GM23338 (cell line): ENCODE measurements at regions not wholly inside any gene's neighbourhood (a gene's known extent, or its start where the extent isn't known, plus 50 kb on each side); places are given as distances from the start of the nearest gene placed in this dataset.

Experiments
- ATAC-seq: fragments of 200-7000 bp; cut with Tn5 transposase; 3 replicates; pipeline ENCODE4 v1.9.1; 2020
- DNase-seq: peaks from one replicate; pipeline ENCODE4 v3.0.0-alpha.2; 2015; ENCODE audit warnings: low spot score
- H2AFZ ChIP-seq: fragments of 200-600 bp; sonication (generic); 2 replicates; pipeline ENCODE4 v1.8.0; 2016; ENCODE audit warnings: antibody characterized with exemption, mild to moderate bottlenecking, moderate library complexity
- H3F3A ChIP-seq: fragments of 200-600 bp; sonication (generic); replicated peaks from 2 replicates; pipeline ENCODE4 v1.8.0; 2017; ENCODE audit warnings: antibody characterized with exemption, mixed run types, low read depth
- H3K27ac ChIP-seq: fragments of 200-600 bp; sonication (generic); 2 replicates; pipeline ENCODE4 v1.6.1; 2016; ENCODE audit warnings: low read depth
- H3K27me3 ChIP-seq: fragments of 200-600 bp; sonication (generic); 2 replicates; pipeline ENCODE4 v1.8.0; 2016; ENCODE audit warnings: mild to moderate bottlenecking, mixed run types, moderate library complexity; ENCODE audit not compliant: insufficient read depth
- H3K36me3 ChIP-seq: fragments of 200-600 bp; sonication (generic); 2 replicates; pipeline ENCODE4 v1.8.0; 2016; ENCODE audit warnings: mild to moderate bottlenecking; ENCODE audit not compliant: insufficient read depth
- H3K4me1 ChIP-seq: fragments of 200-600 bp; sonication (generic); 2 replicates; pipeline ENCODE4 v1.8.0; 2016; ENCODE audit warnings: mild to moderate bottlenecking, moderate library complexity; ENCODE audit not compliant: insufficient read depth
- H3K4me2 ChIP-seq: fragments of 200-600 bp; sonication (generic); 2 replicates; pipeline ENCODE4 v1.7.1; 2017; ENCODE audit warnings: mixed run types
- H3K4me3 ChIP-seq: fragments of 200-600 bp; sonication (generic); 2 replicates; pipeline ENCODE4 v1.6.1; 2016; ENCODE audit warnings: mixed run types
- H3K79me2 ChIP-seq: fragments of 200-600 bp; sonication (generic); replicated peaks from 2 replicates; pipeline ENCODE4 v1.8.0; 2017; ENCODE audit warnings: mild to moderate bottlenecking; ENCODE audit not compliant: insufficient read depth
- H3K9me2 ChIP-seq: fragments of 200-600 bp; sonication (generic); 2 replicates; pipeline ENCODE4 v1.8.0; 2017; ENCODE audit not compliant: insufficient read depth
- H4K20me1 ChIP-seq: fragments of 200-600 bp; sonication (generic); replicated peaks from 2 replicates; pipeline ENCODE4 v1.8.0; 2017; ENCODE audit warnings: mild to moderate bottlenecking; ENCODE audit not compliant: insufficient read depth
- H3K27ac Mint-ChIP-seq: 2 replicates; pipeline ENCODE4 v1.8.0; 2020; ENCODE audit warnings: inconsistent platforms, mild to moderate bottlenecking, moderate library complexity, mixed read lengths
- H3K27me3 Mint-ChIP-seq: 3 replicates; pipeline ENCODE4 v1.8.0; 2022; ENCODE audit warnings: low read depth, mild to moderate bottlenecking, moderate library complexity, mixed read lengths, inconsistent platforms; ENCODE audit not compliant: insufficient read depth, poor library complexity
- H3K36me3 Mint-ChIP-seq: 3 replicates; pipeline ENCODE4 v1.8.0; 2021; ENCODE audit warnings: low read depth, mild to moderate bottlenecking, inconsistent platforms, moderate library complexity, mixed read lengths
- H3K4me1 Mint-ChIP-seq: 3 replicates; pipeline ENCODE4 v1.8.0; 2020; ENCODE audit warnings: mild to moderate bottlenecking, inconsistent platforms, mixed read lengths
- H3K4me3 Mint-ChIP-seq: 3 replicates; pipeline ENCODE4 v1.8.0; 2021; ENCODE audit warnings: moderate library complexity, mild to moderate bottlenecking, inconsistent platforms, mixed read lengths
- H3K9me3 Mint-ChIP-seq: 3 replicates; pipeline ENCODE4 v1.8.0; 2020; ENCODE audit warnings: moderate library complexity, mild to moderate bottlenecking, inconsistent platforms, mixed read lengths
- CREB1 ChIP-seq: fragments of 250-450 bp; sonication (Bioruptor Pico); IDR thresholded peaks from 2 replicates; pipeline ENCODE4 v1.5.0; 2020; ENCODE audit warnings: low read depth, mild to moderate bottlenecking, moderate library complexity
- CTCF ChIP-seq, 2 experiments: fragments of 200-600 bp in 1 of 2; sonication (generic) in 1 of 2; conservative IDR thresholded peaks; 2 replicates each; pipeline versions ENCODE4 v1.5.1 to v1.6.1; 2016 to 2017; ENCODE audit warnings: antibody characterized with exemption in 2 of 2, low read depth in 2 of 2, mild to moderate bottlenecking in 2 of 2, moderate library complexity in 1 of 2
- ETS1 ChIP-seq: IDR thresholded peaks from 2 replicates; pipeline ENCODE4 v1.6.1; 2016; ENCODE audit warnings: antibody characterized with exemption
- EZH2 ChIP-seq: fragments of 200-600 bp; sonication (generic); IDR thresholded peaks from one replicate; pipeline ENCODE4 v1.8.0; 2017; ENCODE audit warnings: antibody characterized with exemption, mild to moderate bottlenecking, low read depth; ENCODE audit not compliant: unreplicated experiment
- EZH2phosphoT487 ChIP-seq: fragments of 200-600 bp; sonication (generic); IDR thresholded peaks from one replicate; pipeline ENCODE4 v1.8.1; 2018; ENCODE audit warnings: antibody characterized with exemption; ENCODE audit not compliant: unreplicated experiment
- JUNB ChIP-seq: IDR thresholded peaks from one replicate; pipeline ENCODE4 v1.6.1; 2016; ENCODE audit warnings: antibody characterized with exemption; ENCODE audit not compliant: unreplicated experiment
- NANOG ChIP-seq: IDR thresholded peaks from 2 replicates; pipeline ENCODE4 v1.6.1; 2016; ENCODE audit warnings: antibody characterized with exemption, borderline replicate concordance
- POLR2AphosphoS5 ChIP-seq: IDR thresholded peaks from 2 replicates; pipeline ENCODE4 v1.6.1; 2016; ENCODE audit warnings: antibody characterized with exemption, low read depth
- REST ChIP-seq: IDR thresholded peaks from one replicate; pipeline ENCODE4 v1.6.1; 2018; ENCODE audit warnings: antibody characterized with exemption; ENCODE audit not compliant: unreplicated experiment
- STAT1 ChIP-seq: IDR thresholded peaks from one replicate; pipeline ENCODE4 v1.6.1; 2016; ENCODE audit warnings: antibody characterized with exemption; ENCODE audit not compliant: unreplicated experiment
- ZNF114 ChIP-seq: fragments of 250-450 bp; sonication (Bioruptor Pico); IDR thresholded peaks from 2 replicates; pipeline ENCODE4 v1.5.0; 2020; ENCODE audit warnings: mild to moderate bottlenecking, moderate library complexity
- ZNF331 ChIP-seq: fragments of 250-450 bp; sonication (Bioruptor Pico); IDR thresholded peaks from 2 replicates; pipeline ENCODE4 v1.5.0; 2020; ENCODE audit warnings: low read depth, mild to moderate bottlenecking, moderate library complexity
- ZNF462 ChIP-seq: fragments of 250-450 bp; sonication (Bioruptor Pico); IDR thresholded peaks from 2 replicates; pipeline ENCODE4 v1.5.0; 2020; ENCODE audit warnings: mild to moderate bottlenecking, moderate library complexity

- Mint-ChIP-seq H3K4me1 (no peaks in the 10 kb centered on the region; the same call in 2 of the 3 replicates), H3K36me3 (no peaks in the 10 kb centered on the region), H3K9me3 (no peaks in the 10 kb centered on the region), H3K4me3 (no peak overlapping the region), H3K27me3 (no peaks in the 10 kb centered on the region), H3K27ac (no peak overlapping the region)
- Histone ChIP-seq H3F3A (no peaks in the 10 kb centered on the region), H3K27me3 (no peaks in the 10 kb centered on the region), H3K79me2 (no peaks in the 10 kb centered on the region), H3K9me2 (no peaks in the 10 kb centered on the region), H3K4me3 (no peak overlapping the region), H4K20me1 (no peaks in the 10 kb centered on the region), H3K36me3 (no peaks in the 10 kb centered on the region), H2AFZ (no peak overlapping the region), H3K4me2 (no peak overlapping the region), H3K27ac (no peak overlapping the region), H3K4me1 (no peaks in the 10 kb centered on the region; the same call in 1 of the 2 replicates)
- no peak for DNase-seq
- TF ChIP-seq CREB1 (CRISPR knock-in tag): no peak
- TF ChIP-seq ZNF114 (CRISPR knock-in tag): no peak
- TF ChIP-seq ZNF462 (CRISPR knock-in tag): no peak
- no peak for TF ChIP-seq JUNB
- TF ChIP-seq STAT1: no peak
- no peak for TF ChIP-seq POLR2AphosphoS5
- TF ChIP-seq EZH2: no peak
- no peak for TF ChIP-seq REST
- TF ChIP-seq EZH2phosphoT487: no peak
- no peak for TF ChIP-seq CTCF (conservative IDR thresholded peaks at IDR 0.05; ENCODE audit: low read depth in 2 of 2)
- no peak for TF ChIP-seq ZNF331
- TF ChIP-seq ETS1: no peak
- no peak for TF ChIP-seq NANOG
- ATAC-seq: no peak
These were observed 700.5 kb downstream of the TRIML1 start for GRCh38 chr4:188839704-188840103.
